GM21786 (cell line): ENCODE measurements at regions not wholly inside any gene's neighbourhood (a gene's known extent, or its start where the extent isn't known, plus 50 kb on each side); places are given as distances from the start of the nearest gene placed in this dataset.

Source experiments
- ATAC-seq: cut with Tn5 transposase; IDR thresholded peaks from one replicate; pipeline ENCODE4 v1.9.1; 2021; ENCODE audit not compliant: unreplicated experiment

- no peak for ATAC-seq
Measured at GRCh38 chr15:39227001-39227400, 353.9 kb upstream of the THBS1 start.

GRCh38 chr15:39228889-39229288, 352.0 kb upstream of the THBS1 start:
- ATAC-seq, result no peak

GRCh38 chr15:39230205-39230907, 350.5 kb upstream of the THBS1 start:
- ATAC-seq, result no peak

GRCh38 chr15:39230908-39231285, 350.0 kb upstream of the THBS1 start:
- ATAC-seq, result no peak

- no peak for ATAC-seq
Measured at GRCh38 chr15:39232512-39232911, 348.4 kb upstream of the THBS1 start.

GRCh38 chr15:39235084-39235795, 345.6 kb upstream of the THBS1 start:
- ATAC-seq, result no peak

GRCh38 chr15:39236375-39236774, 344.5 kb upstream of the THBS1 start:
- no peak for ATAC-seq

- ATAC-seq, result no peak
Measured at GRCh38 chr15:39238443-39238842, 342.4 kb upstream of the THBS1 start.

GRCh38 chr15:39239562-39239961, 341.3 kb upstream of the THBS1 start:
- ATAC-seq, result no peak

- no peak for ATAC-seq
Measured at GRCh38 chr15:39242345-39242744, 338.5 kb upstream of the THBS1 start.

GRCh38 chr15:39243396-39243795, 337.5 kb upstream of the THBS1 start:
- no peak for ATAC-seq

- no peak for ATAC-seq
Measured at GRCh38 chr15:39244776-39245175, 336.1 kb upstream of the THBS1 start.

- no peak for ATAC-seq
Measured at GRCh38 chr15:39246523-39246922, 334.4 kb upstream of the THBS1 start.

GRCh38 chr15:39247574-39247973, 333.3 kb upstream of the THBS1 start:
- no peak for ATAC-seq

- no peak for ATAC-seq
Measured at GRCh38 chr15:39248204-39248603, 332.7 kb upstream of the THBS1 start.

GRCh38 chr15:39250001-39250400, 330.9 kb upstream of the THBS1 start:
- no peak for ATAC-seq

- no peak for ATAC-seq
Measured at GRCh38 chr15:39250460-39251186, 330.3 kb upstream of the THBS1 start.

- no peak for ATAC-seq
Measured at GRCh38 chr15:39251413-39252133, 329.3 kb upstream of the THBS1 start.

- ATAC-seq, result no peak
Measured at GRCh38 chr15:39252134-39252470, 328.8 kb upstream of the THBS1 start.

GRCh38 chr15:39253552-39253951, 327.3 kb upstream of the THBS1 start:
- ATAC-seq, result no peak

GRCh38 chr15:39254181-39254580, 326.7 kb upstream of the THBS1 start:
- ATAC-seq, result no peak

GRCh38 chr15:39255760-39256159, 325.1 kb upstream of the THBS1 start:
- no peak for ATAC-seq
